ENCODE measurements at regions not wholly inside any gene's neighbourhood (a gene's known extent, or its start where the extent isn't known, plus 50 kb on each side); places are given as distances from the start of the nearest gene placed in this dataset.

DNA sequence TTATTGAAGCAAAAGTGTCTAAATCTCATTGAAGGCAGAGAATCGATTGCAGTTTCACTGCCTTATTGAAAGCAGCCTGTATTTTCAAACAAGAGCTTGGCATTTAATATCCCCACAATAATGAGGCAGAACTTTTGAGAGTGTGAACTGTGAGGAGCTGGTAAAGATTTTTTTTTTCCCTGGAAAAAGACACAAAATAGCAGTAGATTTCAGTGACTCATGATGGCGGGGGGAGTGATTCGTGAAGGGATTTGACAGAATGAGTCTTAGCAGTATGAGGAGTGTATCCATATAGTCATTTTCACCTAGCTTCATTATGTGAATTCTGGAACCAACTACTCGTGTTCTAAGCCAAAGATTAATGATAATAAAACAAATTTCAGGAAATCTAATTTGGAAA, 242.9 kb downstream of the ARL6IP6 start:
- no peak for DNase-seq

DNA sequence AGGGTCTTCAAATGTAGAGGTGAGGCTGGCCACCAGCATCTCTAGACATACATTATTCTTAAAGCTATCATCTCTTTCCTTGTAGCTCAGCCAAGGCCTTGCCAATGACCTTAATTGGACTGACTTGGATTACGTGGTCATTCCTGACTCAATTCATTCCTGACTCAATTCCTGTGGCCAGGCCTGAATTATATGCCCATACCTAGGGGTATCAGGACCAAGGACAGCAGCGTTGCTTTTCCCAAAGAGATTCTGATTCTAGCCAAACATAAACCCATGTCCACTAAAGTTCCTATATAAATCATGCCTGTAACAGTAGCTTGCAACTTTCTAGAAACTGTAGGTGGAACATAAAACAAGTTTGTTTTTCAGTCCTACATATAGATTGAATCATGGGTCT, 231.7 kb downstream of the ARL6IP6 start:
- no peak for DNase-seq

DNA sequence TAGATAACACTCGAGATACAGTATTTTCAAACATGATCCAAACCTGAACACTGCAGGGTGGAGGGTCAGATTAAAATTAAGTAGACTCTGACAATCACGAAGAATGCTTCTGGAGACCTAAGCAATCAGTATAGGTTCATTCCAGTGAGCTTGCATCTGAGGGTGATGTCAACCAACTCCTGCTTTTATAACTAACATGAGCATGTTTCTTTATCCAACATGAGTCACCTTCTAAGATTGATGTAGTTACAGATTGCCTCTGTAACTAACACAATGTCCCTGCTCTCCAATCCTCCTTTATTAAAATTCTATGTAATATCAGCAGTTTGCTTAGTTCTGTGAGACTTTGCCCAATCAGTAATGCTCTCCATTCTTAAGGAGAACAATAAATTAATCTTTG, 225.7 kb downstream of the ARL6IP6 start:
- no peak for DNase-seq

DNA sequence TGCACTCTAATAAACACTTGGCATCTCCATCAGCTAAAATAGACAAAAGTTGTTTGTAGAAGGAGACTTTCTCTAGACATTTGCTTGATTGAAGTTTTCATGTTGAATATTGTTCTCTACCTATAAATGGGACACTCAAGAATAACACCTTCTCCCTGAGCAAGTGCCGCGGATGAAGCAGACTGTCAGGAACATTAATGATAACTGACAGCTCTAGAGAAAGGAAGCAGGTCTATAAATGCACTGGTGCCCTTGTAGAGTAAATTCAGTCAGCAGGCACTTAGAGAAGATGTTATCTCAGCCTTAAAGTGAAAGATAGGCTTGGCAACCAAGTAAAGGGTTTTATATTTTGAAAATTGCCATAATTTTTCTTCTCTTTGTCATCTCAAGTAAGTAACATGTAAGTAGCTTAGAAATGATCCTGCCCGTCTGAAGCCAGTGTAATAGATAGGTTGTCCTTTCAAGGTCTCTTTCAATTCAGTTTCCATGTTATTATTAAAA, 224.6 kb downstream of the ARL6IP6 start:
- DNase-seq: no peak

- DNase-seq: no peak
These were observed 212.1 kb downstream of the ARL6IP6 start for GRCh38 chr2:152930501-152930900.

- DNase-seq: no peak
These were observed 211.2 kb downstream of the ARL6IP6 start for GRCh38 chr2:152929628-152930027.

- peak; percentile 66 for DNase-seq
These were observed 207.4 kb downstream of the ARL6IP6 start for GRCh38 chr2:152925547-152926448.

- DNase-seq: no peak
These were observed 206.3 kb downstream of the ARL6IP6 start for GRCh38 chr2:152924722-152925121.

GRCh38 chr2:152924219-152924618, 205.8 kb downstream of the ARL6IP6 start:
- DNase-seq: no peak

GRCh38 chr2:152920846-152921245, 202.4 kb downstream of the ARL6IP6 start:
- no peak for DNase-seq

DNA sequence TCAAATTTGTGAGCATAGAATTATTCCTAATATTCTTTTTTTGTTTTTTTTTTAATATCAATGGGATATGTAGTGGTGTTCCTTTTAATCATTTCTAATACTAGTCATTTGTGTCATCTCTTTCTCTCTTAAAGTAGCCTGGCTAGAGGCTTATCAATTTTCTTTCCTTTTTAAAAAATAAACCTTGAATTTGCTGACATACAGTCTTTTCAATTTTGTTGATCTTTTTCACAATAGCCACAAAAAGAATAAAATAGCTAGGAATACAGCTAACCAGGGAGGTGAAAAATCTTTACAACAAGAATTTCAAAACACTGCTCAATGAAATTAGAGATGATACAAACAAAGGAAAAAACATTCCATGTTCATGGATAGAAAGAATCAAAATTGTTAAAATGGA, 192.6 kb downstream of the ARL6IP6 start:
- DNase-seq: no peak

DNA sequence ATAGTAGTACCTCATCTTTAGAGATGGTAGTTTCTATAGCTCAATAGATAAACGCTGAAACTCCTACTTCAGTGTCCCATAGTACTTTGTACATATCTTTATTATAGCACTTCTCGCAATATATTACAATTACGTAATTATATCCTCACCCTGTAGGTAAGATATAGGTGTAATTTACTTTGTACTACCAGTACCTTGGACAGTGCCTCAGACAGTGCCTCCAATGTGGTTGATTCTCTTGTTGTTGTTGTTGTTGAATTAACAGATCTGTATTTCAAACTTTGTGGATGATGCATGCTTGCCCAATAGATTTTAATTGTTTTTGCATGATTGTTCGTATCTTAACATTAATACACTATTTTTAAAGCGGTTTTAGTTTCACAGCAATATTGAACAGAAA, 188.6 kb downstream of the ARL6IP6 start:
- no peak for DNase-seq

DNA sequence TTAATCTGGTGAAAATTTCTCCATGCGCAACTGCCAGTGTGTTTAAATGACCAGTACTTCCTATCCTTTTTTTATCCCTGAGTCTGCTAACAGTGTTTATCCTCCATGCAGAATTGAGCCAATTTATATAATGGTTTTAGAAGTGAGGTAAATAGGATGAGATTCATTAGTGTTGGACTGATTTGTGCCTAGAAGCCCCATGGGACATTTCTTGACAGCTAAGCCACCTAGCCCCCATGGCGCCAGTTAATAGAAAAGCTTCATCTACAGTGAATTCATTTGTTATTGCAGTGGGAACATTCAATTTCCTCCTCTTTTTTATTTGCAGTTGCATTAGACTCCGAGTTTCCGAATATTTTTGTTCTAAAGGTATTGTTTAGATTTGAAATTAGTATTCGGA, 175.6 kb downstream of the ARL6IP6 start:
- no peak for DNase-seq

GRCh38 chr2:152890736-152891135, 172.3 kb downstream of the ARL6IP6 start:
- no peak for DNase-seq

- DNase-seq: no peak
These were observed 165.6 kb downstream of the ARL6IP6 start for GRCh38 chr2:152883951-152884487.

GRCh38 chr2:152881527-152881926, 163.1 kb downstream of the ARL6IP6 start:
- no peak for DNase-seq

- DNase-seq: no peak
These were observed 160.9 kb downstream of the ARL6IP6 start for GRCh38 chr2:152879275-152879674.

- no peak for DNase-seq
These were observed 157.6 kb downstream of the ARL6IP6 start for GRCh38 chr2:152875701-152876695.

GRCh38 chr2:152874955-152875354, 156.5 kb downstream of the ARL6IP6 start:
- DNase-seq: no peak

GRCh38 chr2:152870239-152870638, 151.8 kb downstream of the ARL6IP6 start:
- no peak for DNase-seq

- no peak for DNase-seq
These were observed 149.0 kb downstream of the ARL6IP6 start for GRCh38 chr2:152867397-152867796.

GRCh38 chr2:152864601-152865149, 146.3 kb downstream of the ARL6IP6 start:
- DNase-seq: no peak

GRCh38 chr2:152863826-152864225, 145.4 kb downstream of the ARL6IP6 start:
- DNase-seq: no peak
